GM13976 (cell line): ENCODE measurements at regions not wholly inside any gene's neighbourhood (a gene's known extent, or its start where the extent isn't known, plus 50 kb on each side); places are given as distances from the start of the nearest gene placed in this dataset.

Source experiments
- DNase-seq: peaks from one replicate; pipeline ENCODE4 v3.0.0; 2012; ENCODE audit warnings: low spot score
- CTCF ChIP-seq: IDR thresholded peaks from 2 replicates; pipeline ENCODE4 v1.5.1; 2012; ENCODE audit warnings: borderline replicate concordance, mild to moderate bottlenecking; ENCODE audit not compliant: insufficient read depth; ENCODE audit errors: extremely low read depth, missing control alignments, control extremely low read depth
- in situ Hi-C: fragments of 300-500 bp; cut with MboI; formaldehyde crosslinking; loops from one replicate; pipeline ENCODE4 v1.12.0; 2022; ENCODE audit warnings: low sequenced_read_pairs, mixed read lengths, inconsistent platforms; ENCODE audit not compliant: unreplicated experiment

DNA sequence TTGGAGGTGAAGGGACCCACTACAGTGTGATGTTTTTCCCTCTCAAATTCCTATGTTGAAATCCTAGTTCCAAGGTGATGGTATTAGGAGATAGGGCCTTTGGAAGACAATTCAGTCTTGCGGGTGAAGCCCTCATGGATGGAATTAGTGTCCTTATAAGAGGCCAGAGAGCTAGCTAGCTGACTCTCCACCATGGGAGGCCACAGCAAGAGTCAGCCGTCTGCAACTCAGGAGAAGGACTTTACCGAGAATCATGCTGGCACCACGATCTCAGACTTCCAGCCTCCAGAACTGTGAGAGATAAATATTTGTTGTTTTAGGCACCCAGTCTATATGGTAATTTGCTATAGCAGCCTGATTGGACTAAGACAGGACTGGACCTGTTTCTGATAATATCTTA is 461.4 kb downstream of the TSN start:
- DNase-seq = no peak
- in situ Hi-C loops = no loop called here

DNA sequence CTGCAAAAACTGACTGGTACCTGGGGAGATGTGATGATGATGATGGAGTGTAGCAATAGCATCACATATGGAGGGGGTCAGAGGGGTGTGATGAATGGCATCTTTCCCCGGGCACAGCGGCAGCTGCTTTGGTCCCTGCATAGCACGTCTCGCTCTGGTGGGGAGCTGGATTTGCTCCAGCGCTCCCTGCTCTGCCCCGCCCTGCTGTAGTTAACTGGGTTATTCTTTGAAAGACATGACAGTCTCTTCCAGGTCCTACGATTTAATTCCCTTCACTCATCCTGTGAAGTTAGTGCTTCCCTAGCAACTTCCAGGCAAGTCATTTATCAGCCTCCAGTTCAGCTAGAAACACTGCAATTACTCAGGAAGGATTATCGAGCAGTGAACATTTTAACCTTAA is 463.1 kb downstream of the TSN start:
- TF ChIP-seq CTCF = no peak
- DNase-seq = no peak
- in situ Hi-C loops = no loop called here

More for the DNA sequence above, 461.4 kb downstream of the TSN start:
- TF ChIP-seq CTCF = no peak

DNA sequence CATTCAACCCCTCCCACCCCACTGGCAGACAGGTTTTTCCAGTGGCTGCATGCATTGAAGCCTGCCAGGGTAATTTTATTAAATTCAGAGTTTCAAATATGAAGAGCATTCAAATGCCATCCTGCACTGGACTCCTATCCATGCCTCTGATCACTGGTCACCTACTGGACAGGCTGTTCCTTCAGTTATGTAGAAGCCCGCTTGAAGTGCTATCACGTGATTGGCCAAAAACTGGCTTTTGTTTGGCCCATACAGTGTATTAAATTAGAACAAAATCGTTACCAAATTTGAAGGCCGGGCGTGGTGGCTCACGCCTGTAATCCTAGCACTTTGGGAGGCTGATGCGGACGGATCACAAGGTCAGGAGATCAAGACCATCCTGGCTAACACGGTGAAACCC is 464.1 kb downstream of the TSN start:
- TF ChIP-seq CTCF = no peak
- in situ Hi-C loops = no loop called here
- DNase-seq = no peak

- in situ Hi-C loops = no loop called here
- DNase-seq = no peak
- TF ChIP-seq CTCF = no peak
These were observed 466.2 kb downstream of the TSN start for GRCh38 chr2:122221665-122222064.

DNA sequence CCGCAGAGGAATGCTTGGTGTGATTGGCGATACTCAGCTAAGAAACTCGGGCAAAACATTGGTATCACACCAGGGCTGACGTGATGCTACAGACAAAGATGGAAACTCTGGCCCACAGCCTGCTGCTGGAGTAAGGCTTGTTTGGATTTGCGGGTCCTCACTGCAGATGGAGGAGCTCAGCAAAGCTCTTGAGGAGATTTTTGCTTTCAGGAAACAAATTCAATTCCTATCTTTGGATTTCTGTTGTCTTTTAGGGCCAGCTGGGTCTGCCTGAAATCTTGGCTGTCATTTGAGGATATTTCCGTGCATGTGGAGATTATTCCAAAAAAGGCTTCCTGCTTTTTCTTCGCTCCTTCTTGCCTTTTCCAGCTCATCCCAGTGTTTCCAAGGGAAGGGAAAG is 475.8 kb downstream of the TSN start:
- in situ Hi-C loops = no loop called here
- no peak for DNase-seq

DNA sequence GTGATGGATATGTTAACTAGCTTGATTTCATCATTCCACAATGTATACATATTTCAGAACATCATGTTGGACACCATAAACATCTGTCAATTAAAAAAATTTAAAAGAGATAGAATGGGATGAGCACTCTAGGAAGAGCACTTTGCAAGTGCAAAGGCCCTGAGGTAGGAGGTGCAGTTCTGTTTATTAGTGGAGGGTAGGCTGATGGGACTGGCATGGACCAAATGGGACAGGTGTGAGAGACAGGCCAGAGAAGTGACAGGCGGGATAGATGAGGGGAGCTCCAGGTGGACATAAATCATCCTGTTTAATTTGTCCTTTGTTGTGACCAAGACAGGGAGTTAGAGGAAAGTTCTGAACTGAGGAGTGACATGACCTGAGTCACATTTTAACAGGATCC is 477.9 kb downstream of the TSN start:
- TF ChIP-seq CTCF = no peak
- DNase-seq = no peak
- in situ Hi-C loops = no loop called here

More for the DNA sequence above, 475.8 kb downstream of the TSN start:
- TF ChIP-seq CTCF = no peak
